Smooth muscle cell (in vitro differentiated cells): ENCODE measurements at regions not wholly inside any gene's neighbourhood (a gene's known extent, or its start where the extent isn't known, plus 50 kb on each side); places are given as distances from the start of the nearest gene placed in this dataset.

Experiments
- DNase-seq: peaks from one replicate; lab custom pipeline; 2025; ENCODE audit not compliant: unreplicated experiment; lab: John Stamatoyannopoulos, UW
- H2AFZ ChIP-seq: fragments of 200-600 bp; sonication (generic); 2 replicates; pipeline ENCODE4 v1.6.0; 2016; ENCODE audit warnings: antibody characterized with exemption, low read depth, mild to moderate bottlenecking
- H3F3A ChIP-seq: fragments of 200-600 bp; sonication (generic); 2 replicates; pipeline ENCODE4 v1.6.0; 2017; ENCODE audit warnings: antibody characterized with exemption, low read depth
- H3K27ac ChIP-seq: fragments of 200-600 bp; sonication (generic); 2 replicates; pipeline ENCODE4 v1.5.1; 2016; ENCODE audit warnings: low read depth, mild to moderate bottlenecking
- H3K27me3 ChIP-seq: fragments of 200-600 bp; sonication (generic); 2 replicates; pipeline ENCODE4 v1.6.1; 2016; ENCODE audit warnings: low read depth, mild to moderate bottlenecking
- H3K36me3 ChIP-seq: fragments of 200-600 bp; sonication (generic); 2 replicates; pipeline ENCODE4 v1.5.1; 2016; ENCODE audit warnings: low read depth
- H3K4me1 ChIP-seq: fragments of 200-600 bp; sonication (generic); 2 replicates; pipeline ENCODE4 v1.5.1; 2016; ENCODE audit warnings: low read depth
- H3K4me2 ChIP-seq: fragments of 200-600 bp; sonication (generic); 2 replicates; pipeline ENCODE4 v1.6.0; 2016; ENCODE audit warnings: mild to moderate bottlenecking
- H3K4me3 ChIP-seq: fragments of 200-600 bp; sonication (generic); 2 replicates; pipeline ENCODE4 v1.5.1; 2016; ENCODE audit warnings: mild to moderate bottlenecking
- H3K79me2 ChIP-seq: fragments of 200-600 bp; sonication (generic); 2 replicates; pipeline ENCODE4 v1.6.0; 2016; ENCODE audit warnings: low read depth, mild to moderate bottlenecking
- H3K9ac ChIP-seq: fragments of 200-600 bp; sonication (generic); 2 replicates; pipeline ENCODE4 v1.6.0; 2016; ENCODE audit warnings: low read depth
- H3K9me3 ChIP-seq: fragments of 200-600 bp; sonication (generic); replicated peaks from 2 replicates; pipeline ENCODE4 v1.5.1; 2016; ENCODE audit warnings: low read depth
- H4K20me1 ChIP-seq: fragments of 200-600 bp; sonication (generic); 2 replicates; pipeline ENCODE4 v1.6.0; 2016; ENCODE audit warnings: low read depth
- CTCF ChIP-seq: fragments of 200-600 bp; sonication (generic); IDR thresholded peaks from 2 replicates; pipeline ENCODE4 v1.5.1; 2017; ENCODE audit warnings: borderline replicate concordance, mild to moderate bottlenecking, antibody characterized with exemption; ENCODE audit not compliant: insufficient read depth, poor library complexity, severe bottlenecking
- WGBS: methylation state at CpG from one replicate; pipeline ENCODE4 v1.1.7; 2016; ENCODE audit warnings: low lambda C conversion rate; 5-methylcytosine and 5-hydroxymethylcytosine counted together

- DNase-seq, result no peak
- H3K4me2 ChIP-seq, result peak overlapping the region; percentile 45
- no peaks in the 10 kb centered on the region for H4K20me1 ChIP-seq
Observed at GRCh38 chr20:6466075-6466810, 301.2 kb upstream of the BMP2 start.

GRCh38 chr20:6450841-6451240 lies 316.6 kb upstream of the BMP2 start:
- Histone ChIP-seq H3K79me2 (no peaks in the 10 kb centered on the region), H3K4me1 (no peaks in the 10 kb centered on the region), H3K27me3 (no peaks in the 10 kb centered on the region), H3K4me3 (no peak overlapping the region), H3K36me3 (no peaks in the 10 kb centered on the region), H2AFZ (no peak overlapping the region), H3K9me3 (no peaks in the 10 kb centered on the region), H3K27ac (no peak overlapping the region), H4K20me1 (no peaks in the 10 kb centered on the region), H3K9ac (no peak overlapping the region), H3F3A (no peaks in the 10 kb centered on the region), H3K4me2 (no peak overlapping the region)
- no peak for DNase-seq
- no peak for TF ChIP-seq CTCF
- WGBS, result 96% methylated on average over 4 of the region's 4 CpGs

More at GRCh38 chr20:6466075-6466810, 301.2 kb upstream of the BMP2 start:
- Histone ChIP-seq H3K9ac (no peak overlapping the region), H3K4me1 (no peaks in the 10 kb centered on the region), H3K27me3 (no peaks in the 10 kb centered on the region), H3K4me3 (no peak overlapping the region), H3F3A (peaks cover 5% of the 10 kb centered on the region), H2AFZ (peak overlapping the region; percentile 44), H3K27ac (peak overlapping the region; percentile 37), H3K9me3 (no peaks in the 10 kb centered on the region), H3K79me2 (no peaks in the 10 kb centered on the region), H3K36me3 (no peaks in the 10 kb centered on the region)
- WGBS, result 62% methylated on average over 6 of the region's 6 CpGs
- TF ChIP-seq CTCF, result no peak

- WGBS, result 75% methylated on average over 5 of the region's 5 CpGs
- no peaks in the 10 kb centered on the region for H3K9me3 ChIP-seq
Observed at GRCh38 chr20:6440443-6440799, 317.6 kb upstream of the FERMT1 start.

More at GRCh38 chr20:6440443-6440799, 317.6 kb upstream of the FERMT1 start:
- DNase-seq, result no peak
- Histone ChIP-seq H3K27me3 (no peaks in the 10 kb centered on the region), H3K4me1 (no peaks in the 10 kb centered on the region), H2AFZ (no peak overlapping the region), H3K27ac (no peak overlapping the region), H3K4me2 (no peak overlapping the region), H3K9ac (no peak overlapping the region), H3K79me2 (no peaks in the 10 kb centered on the region), H3K4me3 (no peak overlapping the region), H3F3A (no peaks in the 10 kb centered on the region), H4K20me1 (no peaks in the 10 kb centered on the region), H3K36me3 (no peaks in the 10 kb centered on the region)
- no peak for TF ChIP-seq CTCF
